MM.1S (cell line): ENCODE measurements at regions not wholly inside any gene's neighbourhood (a gene's known extent, or its start where the extent isn't known, plus 50 kb on each side); places are given as distances from the start of the nearest gene placed in this dataset.

Source experiments
- DNase-seq: peaks from one replicate; pipeline ENCODE4 v3.0.0-alpha.2; 2015
- H2AFZ ChIP-seq: fragments of 300-600 bp; sonication (generic); 2 replicates; pipeline ENCODE4 v1.6.0; 2016; ENCODE audit warnings: antibody characterized with exemption, low read length
- H3F3A ChIP-seq: fragments of 300-600 bp; sonication (generic); 2 replicates; pipeline ENCODE4 v1.6.1; 2016; ENCODE audit warnings: mild to moderate bottlenecking, antibody characterized with exemption, low read length, moderate library complexity, mixed read lengths; ENCODE audit not compliant: insufficient read depth
- H3K27ac ChIP-seq: fragments of 300-600 bp; sonication (generic); 2 replicates; pipeline ENCODE4 v1.5.1; 2016; ENCODE audit warnings: mild to moderate bottlenecking, low read length
- H3K27me3 ChIP-seq: fragments of 300-600 bp; sonication (generic); replicated peaks from 2 replicates; pipeline ENCODE4 v1.6.0; 2016; ENCODE audit warnings: low read length; ENCODE audit not compliant: insufficient read depth
- H3K36me3 ChIP-seq: fragments of 300-600 bp; sonication (generic); replicated peaks from 2 replicates; pipeline ENCODE4 v1.6.1; 2016; ENCODE audit warnings: mild to moderate bottlenecking, low read length, mixed read lengths; ENCODE audit not compliant: insufficient read depth
- H3K4me1 ChIP-seq: fragments of 300-600 bp; sonication (generic); 2 replicates; pipeline ENCODE4 v1.6.1; 2016; ENCODE audit warnings: low read length, mixed read lengths
- H3K4me2 ChIP-seq: fragments of 300-600 bp; sonication (generic); 2 replicates; pipeline ENCODE4 v1.6.0; 2016; ENCODE audit warnings: low read depth, low read length
- H3K4me3 ChIP-seq: fragments of 300-600 bp; sonication (generic); 2 replicates; pipeline ENCODE4 v1.5.1; 2016; ENCODE audit warnings: low read length, mixed read lengths
- H3K79me2 ChIP-seq: fragments of 300-600 bp; sonication (generic); 2 replicates; pipeline ENCODE4 v1.6.1; 2016; ENCODE audit warnings: mixed run types, low read length, mixed read lengths
- H3K9ac ChIP-seq: fragments of 300-600 bp; sonication (generic); 2 replicates; pipeline ENCODE4 v1.6.1; 2016; ENCODE audit warnings: low read length, mixed read lengths
- H3K9me2 ChIP-seq: fragments of 300-600 bp; sonication (generic); replicated peaks from 2 replicates; pipeline ENCODE4 v1.6.1; 2016; ENCODE audit warnings: mild to moderate bottlenecking, low read length, mixed read lengths; ENCODE audit not compliant: insufficient read depth
- H3K9me3 ChIP-seq: fragments of 300-600 bp; sonication (generic); replicated peaks from 2 replicates; pipeline ENCODE4 v1.6.1; 2016; ENCODE audit warnings: mild to moderate bottlenecking, low read length, mixed read lengths; ENCODE audit not compliant: insufficient read depth
- H4K20me1 ChIP-seq: fragments of 300-600 bp; sonication (generic); 2 replicates; pipeline ENCODE4 v1.6.1; 2016; ENCODE audit warnings: mild to moderate bottlenecking, low read length, moderate library complexity, mixed read lengths; ENCODE audit not compliant: insufficient read depth
- EZH2 ChIP-seq: fragments of 300-600 bp; sonication (generic); optimal IDR thresholded peaks from 2 replicates; pipeline ENCODE3; 2017; ENCODE audit warnings: low read depth, mild to moderate bottlenecking, antibody characterized with exemption, low read length, mixed read lengths
- EZH2phosphoT487 ChIP-seq: fragments of 300-600 bp; sonication (generic); IDR thresholded peaks from 2 replicates; pipeline ENCODE4 v1.6.1; 2018; ENCODE audit warnings: antibody characterized with exemption, low read length
- TF ChIP-seq, protein P1 (sequence below): fragments of 300-600 bp; sonication (generic); IDR thresholded peaks from 2 replicates; pipeline ENCODE4 v1.5.1; 2016; ENCODE audit warnings: antibody characterized with exemption, low read length, mixed read lengths

DNA sequence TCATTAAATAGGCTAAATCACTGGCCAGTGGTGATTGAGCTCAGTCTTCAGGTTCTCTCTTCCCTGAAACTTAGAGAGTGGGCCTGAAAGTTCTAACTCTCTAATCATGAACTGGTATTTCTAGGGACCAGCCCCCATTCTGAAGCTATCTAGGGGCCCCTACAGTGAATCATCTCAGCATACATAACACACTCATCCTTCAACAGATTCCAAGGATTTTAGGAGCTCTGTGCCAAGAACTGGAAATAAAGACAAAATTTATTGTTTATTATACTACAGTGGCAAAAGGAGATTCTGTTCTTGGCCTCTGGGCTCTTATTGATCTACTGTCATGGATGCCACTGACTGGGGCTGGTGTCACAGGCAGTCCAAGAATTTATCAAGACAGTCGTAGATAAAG lies 263.8 kb upstream of the IGFBP7 start:
- Histone ChIP-seq H3K9me2 (no peaks in the 10 kb centered on the region), H3F3A (no peaks in the 10 kb centered on the region), H4K20me1 (no peaks in the 10 kb centered on the region), H2AFZ (no peak overlapping the region), H3K27me3 (no peaks in the 10 kb centered on the region), H3K4me1 (no peaks in the 10 kb centered on the region), H3K36me3 (no peaks in the 10 kb centered on the region), H3K4me2 (no peak overlapping the region), H3K9me3 (no peaks in the 10 kb centered on the region), H3K27ac (no peak overlapping the region), H3K4me3 (no peak overlapping the region), H3K9ac (no peak overlapping the region), H3K79me2 (no peaks in the 10 kb centered on the region)
- TF ChIP-seq, protein P1, sequence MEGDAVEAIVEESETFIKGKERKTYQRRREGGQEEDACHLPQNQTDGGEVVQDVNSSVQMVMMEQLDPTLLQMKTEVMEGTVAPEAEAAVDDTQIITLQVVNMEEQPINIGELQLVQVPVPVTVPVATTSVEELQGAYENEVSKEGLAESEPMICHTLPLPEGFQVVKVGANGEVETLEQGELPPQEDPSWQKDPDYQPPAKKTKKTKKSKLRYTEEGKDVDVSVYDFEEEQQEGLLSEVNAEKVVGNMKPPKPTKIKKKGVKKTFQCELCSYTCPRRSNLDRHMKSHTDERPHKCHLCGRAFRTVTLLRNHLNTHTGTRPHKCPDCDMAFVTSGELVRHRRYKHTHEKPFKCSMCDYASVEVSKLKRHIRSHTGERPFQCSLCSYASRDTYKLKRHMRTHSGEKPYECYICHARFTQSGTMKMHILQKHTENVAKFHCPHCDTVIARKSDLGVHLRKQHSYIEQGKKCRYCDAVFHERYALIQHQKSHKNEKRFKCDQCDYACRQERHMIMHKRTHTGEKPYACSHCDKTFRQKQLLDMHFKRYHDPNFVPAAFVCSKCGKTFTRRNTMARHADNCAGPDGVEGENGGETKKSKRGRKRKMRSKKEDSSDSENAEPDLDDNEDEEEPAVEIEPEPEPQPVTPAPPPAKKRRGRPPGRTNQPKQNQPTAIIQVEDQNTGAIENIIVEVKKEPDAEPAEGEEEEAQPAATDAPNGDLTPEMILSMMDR = no peak
- TF ChIP-seq EZH2phosphoT487 (no peak), EZH2 (no peak)
- DNase-seq = no peak

DNA sequence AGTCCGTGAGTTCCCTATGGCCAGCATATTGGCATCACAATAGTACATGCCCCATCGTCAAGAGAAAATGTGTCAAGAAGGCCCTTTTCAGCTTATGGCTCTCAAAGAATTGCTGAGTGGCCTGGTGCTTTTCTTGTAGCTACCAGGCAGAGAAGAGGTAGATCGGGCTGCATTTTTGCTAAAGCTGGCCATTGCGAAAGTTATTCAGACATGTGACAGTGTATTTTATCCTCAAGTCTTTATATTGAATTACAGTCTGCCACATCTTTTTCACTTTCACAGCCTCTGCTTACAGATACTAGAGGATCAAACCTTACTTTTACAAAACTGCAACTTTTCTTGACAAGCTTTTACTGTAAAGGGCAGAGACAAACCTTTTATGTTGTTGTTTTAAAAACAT lies 261.5 kb upstream of the IGFBP7 start:
- Histone ChIP-seq H4K20me1 (no peaks in the 10 kb centered on the region), H3K9me2 (no peaks in the 10 kb centered on the region), H3K27me3 (no peaks in the 10 kb centered on the region), H2AFZ (no peak overlapping the region), H3K36me3 (no peaks in the 10 kb centered on the region), H3K79me2 (no peaks in the 10 kb centered on the region), H3K9ac (no peak overlapping the region), H3K27ac (no peak overlapping the region), H3K4me2 (no peak overlapping the region), H3K9me3 (no peaks in the 10 kb centered on the region), H3K4me1 (no peaks in the 10 kb centered on the region), H3F3A (no peaks in the 10 kb centered on the region), H3K4me3 (no peak overlapping the region)
- TF ChIP-seq EZH2 (no peak), EZH2phosphoT487 (no peak)
- TF ChIP-seq, protein P1 = no peak
- no peak for DNase-seq

- TF ChIP-seq EZH2 = no peak
- no peak for TF ChIP-seq EZH2phosphoT487
- TF ChIP-seq, protein P1 = no peak
- H3K4me3 ChIP-seq = no peak overlapping the region
Measured at GRCh38 chr4:57370691-57371090, 260.5 kb upstream of the IGFBP7 start.

More at GRCh38 chr4:57370691-57371090, 260.5 kb upstream of the IGFBP7 start:
- Histone ChIP-seq H3F3A (no peaks in the 10 kb centered on the region), H3K27ac (no peak overlapping the region), H3K9ac (no peak overlapping the region), H3K4me2 (no peak overlapping the region), H4K20me1 (no peaks in the 10 kb centered on the region), H3K27me3 (no peaks in the 10 kb centered on the region), H3K79me2 (no peaks in the 10 kb centered on the region), H3K36me3 (no peaks in the 10 kb centered on the region), H2AFZ (no peak overlapping the region), H3K9me3 (no peaks in the 10 kb centered on the region), H3K4me1 (no peaks in the 10 kb centered on the region), H3K9me2 (no peaks in the 10 kb centered on the region)
- DNase-seq = no peak
